ENCODE measurements at regions not wholly inside any gene's neighbourhood (a gene's known extent, or its start where the extent isn't known, plus 50 kb on each side); places are given as distances from the start of the nearest gene placed in this dataset.
"Not testable (repeated sequence)": the region's sequence is repeated elsewhere in the genome, so short reads cannot be mapped to it uniquely, and the experiment has no call there.

DNA sequence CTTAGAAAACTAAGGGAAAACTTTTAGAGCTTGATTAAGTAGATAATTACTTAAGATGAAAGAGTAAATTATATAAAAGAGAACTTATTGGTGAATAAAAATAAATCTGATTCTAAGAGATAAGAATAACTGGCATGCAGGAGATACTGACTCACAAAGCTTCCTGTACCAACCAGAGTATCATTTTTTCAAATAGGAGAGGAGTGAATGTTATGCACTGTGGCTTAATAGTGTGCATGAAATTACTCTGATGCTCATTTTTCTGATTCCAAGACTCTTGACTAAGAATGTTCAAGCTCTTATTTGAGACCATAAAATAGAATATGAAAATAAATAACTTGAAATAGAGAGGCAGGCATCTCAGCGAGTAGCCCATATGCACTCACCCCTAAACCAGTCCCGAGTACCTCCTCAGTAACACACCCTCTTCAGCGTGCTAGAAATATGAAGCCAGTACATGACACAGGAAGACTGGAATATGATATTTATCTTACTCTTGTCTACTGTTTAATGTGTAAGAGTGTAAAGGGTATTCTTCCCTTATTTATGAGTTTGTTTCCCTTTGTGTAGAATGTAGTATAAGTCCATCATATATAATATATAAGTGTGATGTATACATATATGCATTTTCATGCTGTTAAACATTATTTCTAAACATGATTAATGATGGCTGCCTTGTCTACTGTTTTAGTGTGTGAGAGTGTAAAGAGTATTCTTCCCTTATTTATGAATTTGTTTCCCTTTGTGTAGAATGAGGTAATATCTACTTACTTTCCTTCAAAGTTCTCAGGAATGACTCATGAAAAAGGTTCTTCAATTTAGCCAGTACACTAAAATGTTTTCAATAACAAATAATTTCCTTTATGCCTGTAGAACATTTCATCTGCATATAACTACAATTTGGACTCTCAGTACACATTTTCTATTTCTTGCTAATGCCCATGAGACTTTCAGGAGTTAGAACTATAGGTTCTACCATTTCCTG, 99.2 kb upstream of the PALMD start:
- Mint-ChIP-seq H3K27ac (no peak overlapping the region), H3K4me1 (peaks cover 3% of the 10 kb centered on the region), H3K27me3 (peaks cover 2% of the 10 kb centered on the region), H3K9me3 (no peaks in the 10 kb centered on the region), H3K36me3 (ENCODE audit: low read depth) (no peaks in the 10 kb centered on the region), H3K4me3 (no peak overlapping the region)
- intact Hi-C loops (cut with micrococcal nuclease): no loop called here
- no peak for DNase-seq

DNA sequence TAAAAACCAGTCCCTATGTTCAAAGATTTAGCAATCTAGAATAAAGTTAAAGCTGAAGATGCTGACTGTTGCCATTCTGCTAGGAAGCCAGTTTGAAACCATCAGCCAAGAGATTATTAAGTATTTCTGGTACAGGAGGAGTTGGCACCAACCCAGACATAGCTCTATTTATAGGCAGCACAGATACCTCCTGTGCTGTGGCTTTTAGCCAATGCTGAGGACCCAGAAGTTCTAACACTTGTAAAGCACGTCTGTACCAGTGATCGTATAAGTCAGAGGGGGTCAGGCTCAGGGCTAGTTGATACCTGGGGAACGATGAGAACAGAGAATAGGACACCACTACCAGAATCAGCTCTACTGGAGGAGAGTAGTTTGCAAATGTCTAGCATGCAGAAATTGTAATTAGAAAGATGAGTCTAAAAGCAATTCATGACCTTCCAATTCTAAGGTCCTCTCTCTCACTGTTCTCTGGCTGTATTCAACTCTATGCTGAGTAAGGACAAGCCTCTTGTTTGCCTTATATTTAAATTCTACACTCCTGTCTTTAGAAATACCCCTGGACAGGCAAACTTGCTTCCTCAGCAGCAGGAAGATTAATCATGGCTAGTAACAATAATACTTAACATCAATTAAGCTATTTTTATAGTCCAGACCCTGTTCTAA, 96.8 kb upstream of the PALMD start:
- intact Hi-C loops (cut with micrococcal nuclease): no loop called here
- no peaks in the 10 kb centered on the region for H3K36me3 Mint-ChIP-seq (ENCODE audit: low read depth)
- H3K27me3 Mint-ChIP-seq: peaks cover 5% of the 10 kb centered on the region
- H3K9me3 Mint-ChIP-seq: no peaks in the 10 kb centered on the region
- H3K4me3 Mint-ChIP-seq: no peak overlapping the region
- H3K27ac Mint-ChIP-seq: no peak overlapping the region
- DNase-seq: no peak
- peaks cover 3% of the 10 kb centered on the region for H3K4me1 Mint-ChIP-seq

DNA sequence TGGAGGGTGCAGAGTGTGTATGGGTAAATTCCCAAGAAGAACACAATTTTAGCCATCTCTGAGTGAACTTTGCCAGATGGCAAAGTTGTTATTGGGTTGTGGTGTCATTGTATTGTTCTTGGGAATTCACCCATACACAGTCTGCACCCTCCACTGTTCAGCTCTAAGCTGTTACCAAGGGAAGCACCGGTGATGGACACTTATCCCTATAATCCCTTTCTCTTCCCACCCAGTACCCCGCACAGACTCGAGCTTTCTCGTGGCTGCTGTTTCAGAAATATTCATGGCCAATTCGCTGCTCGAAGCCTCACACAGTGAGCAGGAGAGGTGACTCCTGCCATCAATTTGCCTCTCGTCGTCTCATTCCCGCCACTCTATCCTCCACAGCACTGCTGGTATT, 95.7 kb upstream of the PALMD start:
- Mint-ChIP-seq H3K27me3 (peaks cover 5% of the 10 kb centered on the region), H3K4me3 (no peak overlapping the region), H3K4me1 (no peaks in the 10 kb centered on the region), H3K9me3 (no peaks in the 10 kb centered on the region), H3K27ac (no peak overlapping the region), H3K36me3 (ENCODE audit: low read depth) (no peaks in the 10 kb centered on the region)
- intact Hi-C loops (cut with micrococcal nuclease): no loop called here
- DNase-seq: no peak

DNA sequence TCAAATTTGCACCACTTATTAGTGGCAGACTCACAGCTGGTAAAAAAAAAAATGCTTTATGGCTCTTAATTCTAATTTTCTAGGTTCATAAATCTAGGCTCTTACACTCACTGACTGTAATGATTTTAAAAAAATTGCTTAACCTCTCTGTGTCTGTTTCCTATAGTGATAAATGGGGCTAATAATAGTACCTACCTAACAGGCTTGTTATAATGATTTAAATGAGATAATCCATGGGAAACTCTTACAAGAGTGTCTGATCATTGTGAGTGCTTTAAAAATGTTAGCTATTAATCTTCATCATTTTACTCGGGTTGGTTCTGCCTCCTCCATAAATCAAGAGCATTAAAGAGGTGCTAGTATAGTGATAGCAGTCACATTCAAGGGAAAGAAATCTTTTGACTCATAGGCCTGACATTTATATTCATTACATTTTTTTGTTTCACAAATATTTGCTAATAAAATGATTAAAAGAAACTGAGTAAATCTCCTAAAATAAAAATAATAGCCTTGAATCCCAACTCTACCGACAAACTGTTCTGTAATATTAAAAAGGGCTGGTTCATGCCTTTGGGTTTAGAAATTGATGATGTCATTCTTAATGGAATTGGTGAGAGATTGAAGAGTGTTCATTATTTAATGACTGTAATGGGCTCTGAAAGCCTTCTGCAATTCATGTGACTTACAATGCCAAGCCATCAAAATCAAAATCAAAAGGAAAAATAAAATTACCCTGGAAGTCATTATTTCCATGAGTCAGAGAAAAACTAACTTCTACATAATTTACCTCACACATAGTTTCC, 93.9 kb upstream of the PALMD start:
- Mint-ChIP-seq H3K36me3 (ENCODE audit: low read depth) (no peaks in the 10 kb centered on the region), H3K4me1 (no peaks in the 10 kb centered on the region), H3K9me3 (no peaks in the 10 kb centered on the region), H3K4me3 (no peak overlapping the region), H3K27me3 (peaks cover 5% of the 10 kb centered on the region), H3K27ac (no peak overlapping the region)
- intact Hi-C loops (cut with micrococcal nuclease): no loop called here
- DNase-seq: no peak

DNA sequence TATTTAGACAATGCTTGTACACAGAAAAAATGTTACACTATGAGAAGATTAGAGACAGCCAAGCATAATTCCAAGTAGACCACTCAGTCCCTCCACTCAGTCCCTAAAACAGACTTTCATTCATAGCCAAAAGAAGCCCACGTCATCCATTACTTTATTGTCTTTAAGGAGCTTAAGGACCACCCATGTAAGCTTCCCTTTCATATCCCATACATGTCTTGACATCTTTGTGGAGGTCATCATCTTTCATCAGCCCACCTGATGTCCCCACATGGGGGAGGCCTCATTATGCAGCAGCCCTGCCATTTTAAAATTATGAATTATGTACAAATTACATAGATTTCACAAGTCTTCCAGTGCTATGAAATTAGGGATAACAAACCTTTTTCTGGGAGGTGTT, 92.6 kb upstream of the PALMD start:
- H3K36me3 Mint-ChIP-seq (ENCODE audit: low read depth): no peaks in the 10 kb centered on the region
- intact Hi-C loops (cut with micrococcal nuclease): no loop called here
- H3K4me1 Mint-ChIP-seq: no peaks in the 10 kb centered on the region
- no peak overlapping the region for H3K27ac Mint-ChIP-seq
- no peaks in the 10 kb centered on the region for H3K9me3 Mint-ChIP-seq
- DNase-seq: no peak
- peaks cover 5% of the 10 kb centered on the region for H3K27me3 Mint-ChIP-seq
- no peak overlapping the region for H3K4me3 Mint-ChIP-seq

DNA sequence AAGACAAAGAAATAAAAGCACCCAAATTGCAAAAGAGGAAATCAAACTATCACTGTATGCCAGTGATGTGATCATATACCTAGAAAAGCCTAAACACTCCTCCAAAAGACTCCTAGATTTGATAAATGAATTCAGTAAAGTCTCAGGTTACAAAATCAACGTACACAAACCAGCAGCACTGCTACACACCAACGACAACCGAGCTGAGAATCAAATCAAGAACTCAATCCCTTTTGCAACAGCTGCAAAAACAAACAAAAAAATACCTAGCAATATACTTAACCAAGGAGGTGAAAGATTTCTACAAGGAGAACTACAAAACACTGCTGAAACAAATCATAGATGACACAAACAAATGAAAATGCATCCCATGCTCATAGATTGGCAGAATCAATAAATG, 92.1 kb upstream of the PALMD start:
- H3K4me1 Mint-ChIP-seq; DNase-seq; H3K27ac Mint-ChIP-seq; intact Hi-C loops (cut with micrococcal nuclease); H3K9me3 Mint-ChIP-seq; H3K4me3 Mint-ChIP-seq; H3K36me3 Mint-ChIP-seq (ENCODE audit: low read depth); H3K27me3 Mint-ChIP-seq: not testable (repeated sequence)

DNA sequence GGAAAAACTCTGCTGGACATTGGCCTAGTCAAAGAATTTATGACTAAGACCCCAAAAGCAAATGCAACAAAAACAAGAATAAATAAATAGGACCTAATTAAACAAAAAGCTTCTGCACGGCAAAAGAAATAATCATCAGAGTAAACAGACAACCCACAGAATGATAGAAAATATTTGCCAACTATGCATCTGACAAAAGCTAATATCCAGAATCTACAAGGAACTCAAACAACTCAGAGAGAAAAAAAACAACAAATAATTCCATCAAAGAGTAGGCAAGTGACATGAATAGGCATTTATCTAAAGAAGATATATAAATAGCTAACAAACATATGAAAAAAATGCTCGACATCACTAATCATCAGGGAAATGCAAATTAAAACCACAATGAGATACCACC, 91.2 kb upstream of the PALMD start:
- intact Hi-C loops (cut with micrococcal nuclease): no loop called here
- H3K36me3 Mint-ChIP-seq (ENCODE audit: low read depth): no peaks in the 10 kb centered on the region
- no peak overlapping the region for H3K27ac Mint-ChIP-seq
- no peak for DNase-seq
- H3K4me1 Mint-ChIP-seq: no peaks in the 10 kb centered on the region
- no peak overlapping the region for H3K4me3 Mint-ChIP-seq
- H3K9me3 Mint-ChIP-seq: no peaks in the 10 kb centered on the region
- peaks cover 5% of the 10 kb centered on the region for H3K27me3 Mint-ChIP-seq

DNA sequence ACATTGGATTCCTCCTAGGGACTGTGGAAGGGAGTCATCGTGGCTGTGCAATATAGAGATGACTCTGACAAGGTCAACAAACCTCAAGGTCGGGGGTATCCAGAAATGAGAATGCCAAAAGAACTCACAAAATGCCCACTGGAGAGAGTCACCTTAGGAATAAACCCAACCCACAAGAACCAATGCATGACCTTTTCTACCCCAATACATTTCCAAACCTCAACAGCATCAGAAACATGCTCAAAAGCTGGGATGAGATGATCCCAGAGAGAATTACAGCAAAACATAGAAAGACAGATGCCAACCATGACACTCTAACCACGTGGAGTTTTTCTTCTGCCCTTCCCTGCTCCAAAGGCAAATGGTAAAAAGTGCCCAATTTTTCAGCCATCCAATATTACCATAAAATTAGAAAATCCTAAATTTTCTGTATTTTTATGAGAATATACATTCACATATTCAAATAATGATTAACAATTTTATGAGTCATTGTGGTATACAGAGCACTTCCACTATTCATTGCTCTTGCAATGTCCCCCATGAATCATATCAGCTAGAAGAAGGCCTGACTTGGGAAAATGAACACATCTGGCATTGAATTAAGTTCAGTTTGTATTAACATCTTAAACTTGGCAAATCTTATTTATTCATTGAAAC, 88.2 kb upstream of the PALMD start:
- H3K9me3 Mint-ChIP-seq: no peaks in the 10 kb centered on the region
- intact Hi-C loops (cut with micrococcal nuclease): no loop called here
- H3K27ac Mint-ChIP-seq: no peak overlapping the region
- no peaks in the 10 kb centered on the region for H3K4me1 Mint-ChIP-seq
- H3K27me3 Mint-ChIP-seq: peaks cover 3% of the 10 kb centered on the region
- H3K36me3 Mint-ChIP-seq (ENCODE audit: low read depth): no peaks in the 10 kb centered on the region
- DNase-seq: no peak
- H3K4me3 Mint-ChIP-seq: no peak overlapping the region

DNA sequence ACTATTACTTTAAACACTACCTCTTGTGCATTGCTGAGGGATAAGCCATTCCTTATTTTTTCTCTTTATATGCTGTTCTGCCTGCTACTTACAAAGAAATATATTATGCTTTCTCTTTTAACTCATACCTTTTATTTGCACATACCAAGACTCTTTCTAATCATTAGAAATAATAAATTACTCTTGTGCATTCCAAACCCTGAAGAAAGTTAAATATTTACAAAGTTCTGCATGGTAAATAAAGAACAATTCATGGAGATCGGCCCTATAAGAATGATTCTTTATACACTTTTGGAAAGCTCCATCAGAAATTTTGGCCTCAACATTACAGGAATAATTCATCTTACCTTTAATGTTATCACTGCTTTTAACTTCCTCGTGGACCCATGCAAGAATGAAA, 86.7 kb upstream of the PALMD start:
- Mint-ChIP-seq H3K4me1 (no peaks in the 10 kb centered on the region), H3K27me3 (no peaks in the 10 kb centered on the region), H3K9me3 (no peaks in the 10 kb centered on the region), H3K4me3 (no peak overlapping the region), H3K27ac (no peak overlapping the region), H3K36me3 (ENCODE audit: low read depth) (no peaks in the 10 kb centered on the region)
- no peak for DNase-seq
- intact Hi-C loops (cut with micrococcal nuclease): no loop called here

DNA sequence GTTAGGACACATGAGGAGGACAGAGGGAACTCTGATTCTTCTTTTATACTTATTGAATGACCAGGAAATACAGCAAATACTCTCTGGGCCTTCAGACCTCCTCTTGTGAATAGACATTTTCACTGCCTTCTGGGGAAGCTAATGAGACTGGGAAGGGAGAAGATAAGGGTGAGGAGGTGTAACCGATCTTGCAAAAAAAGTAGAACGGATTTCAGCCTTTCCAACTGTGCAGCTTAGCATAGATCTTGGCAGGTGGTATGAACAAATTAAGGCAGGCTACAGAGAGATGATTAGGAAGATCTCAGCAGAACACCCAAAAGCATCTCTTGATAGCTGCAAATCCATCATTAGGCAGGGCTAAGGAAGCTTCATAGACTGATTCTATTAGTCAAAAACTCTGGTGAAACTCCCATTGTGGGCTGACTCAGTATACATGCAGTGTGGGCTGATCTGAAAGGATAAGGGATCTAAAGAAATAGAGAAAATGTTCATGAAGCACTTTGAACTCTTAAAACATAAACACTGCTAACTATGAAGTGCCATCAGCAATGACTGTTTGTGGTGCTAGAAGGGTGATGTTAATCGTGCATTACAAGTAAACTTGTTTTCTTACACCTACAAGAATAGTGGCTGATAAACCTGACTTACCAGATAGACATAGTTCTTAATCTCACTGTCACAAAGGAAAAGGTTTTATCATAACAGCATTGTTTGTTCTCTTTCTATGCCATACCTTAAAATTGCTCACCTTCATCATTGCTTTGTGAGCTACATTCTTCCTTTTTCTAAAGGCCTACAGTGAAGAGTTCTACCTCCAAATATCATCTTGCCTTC, 85.5 kb upstream of the PALMD start:
- Mint-ChIP-seq H3K4me3 (no peak overlapping the region), H3K27ac (no peak overlapping the region), H3K4me1 (no peaks in the 10 kb centered on the region), H3K27me3 (peaks cover 3% of the 10 kb centered on the region), H3K36me3 (ENCODE audit: low read depth) (no peaks in the 10 kb centered on the region), H3K9me3 (no peaks in the 10 kb centered on the region)
- intact Hi-C loops (cut with micrococcal nuclease): no loop called here
- DNase-seq: no peak

DNA sequence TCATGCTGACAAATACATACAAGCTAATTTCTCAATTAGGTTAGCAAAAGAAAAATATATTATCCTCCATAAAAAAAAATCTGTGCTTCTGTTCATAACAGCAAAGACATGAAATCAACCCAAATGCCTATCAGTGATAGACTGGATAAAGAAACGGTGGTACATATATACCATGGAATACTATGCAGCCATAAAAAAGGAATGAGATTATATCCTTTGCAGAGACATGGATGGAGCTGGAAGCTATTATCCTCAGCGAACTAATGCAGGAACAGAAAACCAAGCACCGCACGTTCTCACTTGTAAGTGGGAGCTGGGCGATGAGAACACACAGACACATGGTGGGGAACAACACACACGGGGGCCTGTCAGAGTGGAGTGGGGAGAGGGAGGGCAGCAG, 84.0 kb upstream of the PALMD start:
- Mint-ChIP-seq H3K36me3 (ENCODE audit: low read depth) (no peaks in the 10 kb centered on the region), H3K27me3 (peaks cover 6% of the 10 kb centered on the region), H3K27ac (no peak overlapping the region), H3K4me3 (no peak overlapping the region), H3K9me3 (no peaks in the 10 kb centered on the region), H3K4me1 (no peaks in the 10 kb centered on the region)
- intact Hi-C loops (cut with micrococcal nuclease): no loop called here
- DNase-seq: no peak

DNA sequence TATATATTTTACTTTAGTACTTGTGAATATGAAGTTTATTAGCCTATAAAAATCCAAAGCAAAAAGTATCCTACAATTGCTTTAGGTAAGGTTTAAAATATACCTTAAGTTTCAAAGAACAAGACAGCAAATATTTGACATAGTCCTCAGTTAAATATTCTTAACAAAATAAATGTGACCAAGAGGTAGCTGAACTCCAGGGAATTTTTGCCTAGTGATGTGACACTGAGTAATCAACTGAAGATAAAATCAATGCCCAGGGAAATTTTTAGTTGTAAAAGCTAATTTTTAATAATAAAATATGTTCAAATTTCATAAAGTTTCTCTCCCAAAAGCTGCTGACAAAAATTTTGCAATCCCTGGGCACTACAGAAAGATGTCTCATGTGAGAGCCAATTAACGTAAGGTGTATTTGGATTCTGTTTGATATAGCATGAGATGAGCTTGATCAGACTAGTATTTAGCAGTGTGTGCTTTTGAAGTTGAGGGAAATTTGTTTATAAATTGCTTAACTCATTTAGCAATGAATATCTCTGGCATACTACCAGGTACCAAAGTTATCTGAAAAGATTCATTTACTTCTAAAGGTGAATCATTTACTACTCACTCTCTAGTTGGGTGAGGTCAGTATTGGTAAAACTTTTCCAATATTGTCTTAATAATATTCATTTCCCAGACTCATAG, 80.2 kb upstream of the PALMD start:
- Mint-ChIP-seq H3K4me3 (no peak overlapping the region), H3K9me3 (no peaks in the 10 kb centered on the region), H3K4me1 (no peaks in the 10 kb centered on the region), H3K36me3 (ENCODE audit: low read depth) (no peaks in the 10 kb centered on the region), H3K27me3 (peaks cover 13% of the 10 kb centered on the region), H3K27ac (no peak overlapping the region)
- no peak for DNase-seq
- intact Hi-C loops (cut with micrococcal nuclease): no loop called here
